ENCODE measurements at regions not wholly inside any gene's neighbourhood (a gene's known extent, or its start where the extent isn't known, plus 50 kb on each side); places are given as distances from the start of the nearest gene placed in this dataset.
"Not testable (repeated sequence)": the region's sequence is repeated elsewhere in the genome, so short reads cannot be mapped to it uniquely, and the experiment has no call there.

DNA sequence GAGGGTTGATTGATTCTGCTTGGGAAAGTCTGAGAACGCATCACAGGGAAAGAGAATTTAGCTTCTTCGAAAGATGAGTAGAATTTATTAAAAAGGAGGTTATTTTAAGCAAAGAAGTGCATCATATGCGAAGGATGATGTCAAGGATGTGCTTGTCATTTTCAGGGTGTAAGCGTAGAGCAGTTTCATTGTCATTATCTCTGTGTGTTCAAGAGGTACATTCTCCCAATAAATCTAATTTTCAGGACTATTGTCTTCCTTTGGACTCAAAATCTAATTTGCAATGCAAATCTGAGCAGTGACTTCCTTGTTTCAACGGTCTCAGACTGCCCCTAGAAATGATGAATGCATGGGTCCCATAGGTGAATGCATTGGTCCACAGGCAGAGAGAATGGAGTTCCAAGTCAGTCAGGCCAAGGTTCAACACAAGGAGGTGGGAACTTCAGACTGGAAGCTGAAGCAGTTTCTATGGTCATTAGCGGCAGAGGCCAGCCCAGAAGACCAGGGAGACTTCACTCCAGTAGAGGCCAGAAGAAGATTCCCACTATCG is 99.8 kb downstream of the CDC42EP3 start:
- DNase-seq = no peak

DNA sequence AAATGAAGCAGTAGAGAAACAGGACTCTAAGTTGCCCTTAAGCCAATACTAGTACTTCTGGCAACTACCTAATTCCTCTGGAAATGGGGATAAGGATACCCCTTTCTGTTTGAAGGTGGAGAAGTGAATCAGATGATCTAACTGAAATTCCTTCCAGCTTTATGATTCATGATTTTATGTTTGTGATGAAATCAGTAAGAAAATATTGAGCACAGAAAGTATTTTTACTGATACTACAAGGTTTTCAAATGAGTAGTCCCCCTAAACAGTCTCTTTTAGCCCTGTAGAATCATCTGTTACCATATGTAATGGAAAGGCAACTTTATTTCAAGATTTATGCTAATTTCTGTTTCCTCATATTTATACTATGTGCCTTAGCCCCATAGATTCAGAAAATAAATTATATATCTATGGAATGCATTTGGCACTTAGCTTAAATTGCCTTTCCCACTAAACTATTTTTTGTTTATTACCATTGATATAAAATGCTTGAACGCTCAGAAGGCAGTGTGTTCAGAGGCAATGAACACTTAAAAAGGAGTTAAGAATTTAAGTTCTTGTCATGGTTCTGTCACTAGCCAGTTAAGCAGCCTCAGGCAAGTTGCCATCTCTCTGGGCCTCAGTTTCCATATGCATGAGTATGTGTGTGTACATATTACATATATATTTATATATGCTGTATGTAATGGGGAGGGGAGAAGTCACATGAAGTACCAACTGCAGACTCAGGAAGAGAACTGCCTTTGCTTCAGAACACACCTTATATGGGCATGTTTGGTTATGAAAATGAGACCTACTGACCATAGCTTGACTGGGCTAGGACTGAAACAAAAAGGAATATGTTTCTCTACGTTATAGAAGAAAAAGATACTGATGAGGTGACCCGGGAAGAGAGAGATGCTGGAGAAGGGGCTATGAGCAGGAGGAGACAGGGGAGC is 97.7 kb downstream of the CDC42EP3 start:
- no peak for DNase-seq

DNA sequence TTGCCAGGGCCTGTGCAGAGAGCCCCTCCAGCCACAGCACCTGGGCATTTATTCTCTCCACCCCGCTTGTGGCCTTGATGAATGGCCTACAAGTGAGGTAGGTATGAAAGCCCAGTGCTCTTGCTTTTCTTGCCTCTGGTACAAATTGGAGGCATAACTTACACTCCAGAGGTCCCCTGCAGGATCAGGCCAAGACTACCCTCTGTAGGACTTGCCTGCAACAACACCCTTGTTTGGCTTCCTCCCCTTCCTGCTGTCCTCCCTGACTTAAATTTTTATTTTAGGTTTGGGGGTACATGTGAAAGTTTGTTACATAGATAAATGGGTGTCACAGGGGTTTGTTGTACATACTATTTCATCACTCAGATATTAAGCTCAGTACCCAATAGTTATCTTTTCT is 95.7 kb downstream of the CDC42EP3 start:
- DNase-seq = no peak

GRCh38 chr2:37576194-37576593 is 95.2 kb downstream of the CDC42EP3 start:
- not testable (repeated sequence) for DNase-seq

GRCh38 chr2:37576831-37577230 is 94.6 kb downstream of the CDC42EP3 start:
- no peak for DNase-seq

DNA sequence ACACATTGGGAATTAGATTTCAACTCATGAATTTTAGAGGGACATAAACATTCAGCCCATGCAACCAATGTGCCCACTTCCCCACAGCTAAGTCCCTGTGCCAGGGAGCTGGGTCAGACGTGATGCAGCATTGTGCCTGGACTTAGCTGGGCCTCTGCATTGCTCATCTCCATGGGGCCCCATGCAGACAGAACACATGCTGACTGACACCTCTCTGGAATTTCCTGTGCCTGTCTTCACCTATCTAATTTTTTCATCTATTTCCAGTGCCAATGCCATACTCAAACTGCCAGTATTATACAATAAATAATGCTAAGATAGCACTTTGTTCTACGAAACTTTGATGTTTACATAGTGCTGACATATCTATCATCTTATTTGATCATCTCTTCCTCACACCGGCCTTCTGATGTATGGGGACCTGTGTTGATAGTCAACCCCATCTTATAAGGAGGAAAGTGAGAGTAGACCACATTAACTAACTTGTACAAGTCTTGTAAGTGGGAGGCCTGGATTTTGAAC is 92.2 kb downstream of the CDC42EP3 start:
- DNase-seq = no peak

DNA sequence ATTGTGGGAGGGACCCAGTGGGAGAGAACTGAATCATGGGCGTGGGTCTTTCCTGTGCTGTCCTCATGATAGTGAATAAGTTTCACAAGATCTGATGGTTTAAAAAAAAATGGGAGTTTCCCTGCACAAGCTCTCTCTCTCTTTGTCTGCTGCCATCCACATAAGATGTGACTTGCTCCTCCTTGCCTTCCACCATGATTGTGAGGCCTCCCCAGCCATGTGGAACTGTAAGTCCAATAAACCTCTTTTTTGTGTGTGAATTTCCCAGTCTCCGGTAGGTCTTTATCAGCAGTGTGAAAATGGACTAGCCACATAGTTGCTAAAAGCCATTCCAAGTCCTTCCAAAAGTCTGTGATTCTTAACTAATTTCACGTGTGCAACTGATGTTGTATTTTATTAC is 91.5 kb downstream of the CDC42EP3 start:
- not testable (repeated sequence) for DNase-seq

DNA sequence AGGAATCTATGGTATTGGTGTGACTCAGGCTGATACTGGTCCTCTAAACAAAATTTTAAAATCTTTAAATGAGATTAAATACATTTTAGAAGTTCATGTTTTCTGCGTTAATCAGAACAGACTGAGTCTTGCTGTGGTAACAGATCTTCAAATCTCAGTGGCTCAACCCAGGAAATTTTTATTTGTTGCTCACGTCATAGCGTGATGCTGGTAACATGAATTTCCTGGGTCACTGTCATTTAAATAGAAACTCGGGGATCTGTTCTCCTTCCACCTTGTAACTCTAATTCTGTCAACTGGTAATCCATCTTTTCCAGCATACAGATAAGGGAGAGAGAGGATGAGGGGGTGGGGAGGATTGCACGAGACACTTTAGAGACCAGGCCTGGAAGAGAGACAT is 90.0 kb downstream of the CDC42EP3 start:
- DNase-seq = no peak

- no peak for DNase-seq
Observed at GRCh38 chr2:37582481-37583220, 88.8 kb downstream of the CDC42EP3 start.

GRCh38 chr2:37583402-37583801 is 88.0 kb downstream of the CDC42EP3 start:
- no peak for DNase-seq

DNA sequence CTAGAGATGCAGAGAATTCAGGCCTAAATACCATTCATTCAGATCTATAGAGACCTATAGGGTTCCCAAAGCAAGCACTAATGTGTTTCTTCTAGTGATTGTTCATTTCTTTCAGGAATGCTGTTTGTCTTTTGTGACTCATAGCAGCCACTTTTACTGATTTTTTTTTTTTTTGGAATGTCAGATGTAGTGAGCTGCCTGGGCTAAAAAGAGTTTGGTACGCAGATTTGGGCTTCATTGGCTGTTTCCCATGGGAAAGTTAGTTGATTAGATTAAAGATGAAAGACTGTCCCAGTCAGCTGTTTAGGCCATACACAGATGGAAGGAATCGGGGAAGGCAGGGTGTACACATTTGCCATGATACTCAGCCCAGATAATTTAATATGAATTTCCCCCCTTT is 87.6 kb downstream of the CDC42EP3 start:
- no peak for DNase-seq

GRCh38 chr2:37585295-37585908 is 86.0 kb downstream of the CDC42EP3 start:
- DNase-seq = peak; percentile 25

- DNase-seq = no peak
Observed at GRCh38 chr2:37585982-37586621, 85.3 kb downstream of the CDC42EP3 start.

DNA sequence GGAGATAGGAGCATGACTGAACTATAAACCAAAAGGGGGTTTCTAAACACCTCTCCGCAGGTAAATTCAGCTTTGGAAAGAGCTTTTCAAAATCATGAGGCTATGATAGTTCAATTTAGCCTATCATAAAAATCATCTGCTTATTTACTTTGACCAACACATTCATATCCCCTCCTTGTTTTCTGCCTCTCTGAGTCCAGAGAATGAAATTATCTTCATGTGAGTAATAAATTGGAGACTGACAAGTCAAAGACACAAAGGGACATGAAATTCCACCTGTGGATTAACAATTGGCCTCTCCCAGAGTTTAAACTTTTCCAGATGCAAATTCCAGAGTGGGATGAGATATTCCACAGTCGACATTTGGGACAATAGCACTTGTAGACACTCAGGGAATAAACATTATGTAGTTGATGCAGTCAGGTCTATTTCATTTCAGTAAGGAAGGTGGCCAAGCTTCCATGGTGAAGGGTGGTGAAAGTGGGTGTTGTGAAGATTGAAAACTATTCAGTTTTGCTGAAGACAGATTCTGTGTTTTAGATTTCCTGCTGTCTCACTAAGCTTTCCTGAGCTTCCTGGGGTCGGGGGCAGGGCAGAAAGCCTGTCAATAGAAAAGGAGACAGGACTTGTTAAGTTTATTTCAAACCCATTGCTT is 84.7 kb downstream of the CDC42EP3 start:
- DNase-seq = no peak

- DNase-seq = no peak
Observed at GRCh38 chr2:37587817-37588216, 83.6 kb downstream of the CDC42EP3 start.

DNA sequence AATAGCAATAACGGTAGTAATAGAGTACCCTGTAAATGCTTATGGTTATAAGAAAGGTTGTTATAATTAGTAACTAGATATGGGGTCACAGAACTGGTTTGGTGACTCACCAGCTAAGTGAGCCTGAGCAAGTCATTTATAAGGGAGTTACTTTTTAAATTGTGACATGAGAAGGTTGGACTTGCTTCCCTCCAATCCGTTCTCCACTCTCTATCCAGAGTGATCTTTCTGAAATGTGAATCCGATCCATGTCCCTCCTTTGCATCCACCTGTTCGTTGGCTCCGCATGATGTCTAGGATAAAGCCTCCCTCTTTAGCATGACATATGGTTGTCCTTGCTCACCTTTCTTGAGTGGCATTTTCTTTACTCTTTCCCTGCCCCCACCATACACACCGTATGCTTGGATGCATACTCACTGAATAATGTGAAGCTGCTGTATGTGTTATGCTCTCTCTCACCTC is 83.1 kb downstream of the CDC42EP3 start:
- no peak for DNase-seq

DNA sequence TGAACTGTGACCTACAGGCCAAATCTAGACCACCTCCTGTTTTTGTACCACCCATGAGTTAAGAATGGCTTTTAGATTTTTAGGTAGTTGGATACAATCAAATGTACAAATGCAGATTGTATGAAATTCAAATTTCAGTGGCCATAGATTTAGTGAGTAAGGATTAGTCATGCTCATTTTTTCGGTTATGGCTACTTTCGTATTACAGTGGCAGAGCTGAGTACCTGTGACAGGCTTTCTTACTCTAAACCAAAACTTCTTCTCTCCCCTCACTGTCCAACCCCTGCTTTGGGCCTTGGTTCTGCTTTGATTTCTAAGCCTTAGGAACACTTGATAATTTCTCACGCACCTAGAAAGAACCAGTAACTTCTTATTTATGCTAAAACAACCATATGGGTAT is 82.1 kb downstream of the CDC42EP3 start:
- DNase-seq = no peak

GRCh38 chr2:37590119-37590571 is 81.3 kb downstream of the CDC42EP3 start:
- DNase-seq = no peak

All from DMS79 (cell line).